Cardiac muscle cell (in vitro differentiated cells and primary cell): ENCODE measurements at regions not wholly inside any gene's neighbourhood (a gene's known extent, or its start where the extent isn't known, plus 50 kb on each side); places are given as distances from the start of the nearest gene placed in this dataset.

Experiments used
- DNase-seq, 2 donors: peaks; one replicate each; pipeline versions ENCODE4 v3.0.0 to v3.0.0-alpha.2; 2010 to 2017; ENCODE audit warnings: low read depth in 1 of 2, low spot score in 1 of 2
- H3K27ac ChIP-seq: fragments of 200-600 bp; sonication (generic); 2 replicates; pipeline ENCODE4 v1.5.1; 2016
- H3K27me3 ChIP-seq: fragments of 200-600 bp; sonication (generic); 2 replicates; pipeline ENCODE4 v1.6.0; 2016; ENCODE audit warnings: control low read depth
- H3K36me3 ChIP-seq: fragments of 200-600 bp; sonication (generic); 2 replicates; pipeline ENCODE4 v1.5.1; 2016; ENCODE audit warnings: control low read depth
- H3K4me1 ChIP-seq: fragments of 200-600 bp; sonication (generic); 2 replicates; pipeline ENCODE4 v1.8.1; 2017; ENCODE audit warnings: low read depth, mild to moderate bottlenecking, mixed run types
- H3K4me3 ChIP-seq: fragments of 200-600 bp; sonication (generic); 2 replicates; pipeline ENCODE4 v1.5.1; 2016; ENCODE audit warnings: mild to moderate bottlenecking
- H3K9me3 ChIP-seq: fragments of 200-600 bp; sonication (generic); 2 replicates; pipeline ENCODE4 v1.5.1; 2017; ENCODE audit warnings: low read depth, mild to moderate bottlenecking, control low read depth
- TF ChIP-seq, protein P1 (sequence below): IDR thresholded peaks from 2 replicates; pipeline ENCODE4 v1.5.1; 2012; ENCODE audit warnings: low read depth, mild to moderate bottlenecking, low read length

DNA sequence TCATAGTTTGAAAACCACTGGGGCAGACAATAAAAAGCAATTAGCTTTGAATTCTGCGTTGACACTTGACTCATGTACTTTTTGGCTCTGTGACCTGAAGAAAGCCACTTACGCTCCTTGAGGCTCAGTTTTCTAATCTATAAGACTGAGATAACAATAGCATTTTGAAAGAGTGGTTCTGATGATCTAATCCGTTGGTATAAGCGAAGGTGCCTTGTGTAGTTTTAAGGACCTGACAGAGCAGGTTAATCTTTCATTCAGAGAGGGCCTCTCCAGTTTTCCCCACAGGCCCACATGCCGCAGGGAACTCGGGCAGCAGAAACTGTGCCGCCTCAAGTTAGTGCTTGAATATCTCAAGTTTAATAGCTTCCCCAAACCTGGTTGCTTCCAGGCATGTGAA, 306.0 kb upstream of the GBE1 start:
- TF ChIP-seq, protein P1, sequence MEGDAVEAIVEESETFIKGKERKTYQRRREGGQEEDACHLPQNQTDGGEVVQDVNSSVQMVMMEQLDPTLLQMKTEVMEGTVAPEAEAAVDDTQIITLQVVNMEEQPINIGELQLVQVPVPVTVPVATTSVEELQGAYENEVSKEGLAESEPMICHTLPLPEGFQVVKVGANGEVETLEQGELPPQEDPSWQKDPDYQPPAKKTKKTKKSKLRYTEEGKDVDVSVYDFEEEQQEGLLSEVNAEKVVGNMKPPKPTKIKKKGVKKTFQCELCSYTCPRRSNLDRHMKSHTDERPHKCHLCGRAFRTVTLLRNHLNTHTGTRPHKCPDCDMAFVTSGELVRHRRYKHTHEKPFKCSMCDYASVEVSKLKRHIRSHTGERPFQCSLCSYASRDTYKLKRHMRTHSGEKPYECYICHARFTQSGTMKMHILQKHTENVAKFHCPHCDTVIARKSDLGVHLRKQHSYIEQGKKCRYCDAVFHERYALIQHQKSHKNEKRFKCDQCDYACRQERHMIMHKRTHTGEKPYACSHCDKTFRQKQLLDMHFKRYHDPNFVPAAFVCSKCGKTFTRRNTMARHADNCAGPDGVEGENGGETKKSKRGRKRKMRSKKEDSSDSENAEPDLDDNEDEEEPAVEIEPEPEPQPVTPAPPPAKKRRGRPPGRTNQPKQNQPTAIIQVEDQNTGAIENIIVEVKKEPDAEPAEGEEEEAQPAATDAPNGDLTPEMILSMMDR = no peak
- H3K4me1 ChIP-seq = peaks cover 6% of the 10 kb centered on the region
- peak in 1 of 2 donors; percentile 57 for DNase-seq

DNA sequence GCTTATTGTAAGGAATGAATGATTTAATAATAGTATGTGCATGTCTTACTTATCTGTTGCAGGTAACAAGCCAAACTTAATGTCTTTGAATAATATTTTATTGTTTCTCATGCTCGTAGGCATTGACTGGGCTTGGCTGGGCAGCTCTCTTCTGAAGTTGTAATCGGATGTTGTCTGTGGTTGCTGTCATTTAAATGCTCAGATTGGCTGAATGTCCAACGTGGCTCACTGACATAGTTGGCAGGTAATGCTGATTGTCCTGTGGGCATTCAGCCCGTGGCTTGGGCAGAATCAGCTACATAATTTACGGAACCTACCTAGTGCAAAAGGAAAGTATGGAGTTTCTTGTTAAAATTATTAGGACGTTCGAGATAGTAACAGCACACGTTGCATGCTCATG, 297.4 kb upstream of the GBE1 start:
- Histone ChIP-seq H3K27ac (no peak overlapping the region), H3K36me3 (no peaks in the 10 kb centered on the region), H3K4me3 (no peak overlapping the region), H3K9me3 (no peaks in the 10 kb centered on the region), H3K27me3 (no peaks in the 10 kb centered on the region), H3K4me1 (no peaks in the 10 kb centered on the region)
- TF ChIP-seq, protein P1 = no peak
- no peak for DNase-seq

More for the DNA sequence above, 306.0 kb upstream of the GBE1 start:
- no peaks in the 10 kb centered on the region for H3K27me3 ChIP-seq
- H3K27ac ChIP-seq = peak overlapping the region; percentile 31
- no peak overlapping the region for H3K4me3 ChIP-seq
- no peaks in the 10 kb centered on the region for H3K36me3 ChIP-seq
- no peaks in the 10 kb centered on the region for H3K9me3 ChIP-seq

DNA sequence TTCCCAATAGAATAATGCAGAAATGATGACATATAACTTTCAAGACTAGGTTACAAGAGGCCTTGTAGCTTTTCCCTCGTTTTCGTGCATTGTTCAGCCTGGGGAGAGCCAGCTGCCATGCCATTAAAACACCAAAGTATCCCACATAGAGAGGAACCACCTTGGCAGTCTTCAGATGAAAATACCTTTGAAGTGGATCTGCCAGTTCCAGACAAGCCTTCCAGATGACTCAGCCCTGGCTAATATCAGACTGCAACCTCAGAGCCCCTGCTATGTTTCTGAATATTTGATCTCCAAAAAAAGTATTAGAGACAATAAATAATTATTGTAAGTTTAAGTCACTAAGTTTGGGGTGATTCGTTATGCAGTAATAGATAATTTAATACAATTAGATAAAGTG, 294.3 kb upstream of the GBE1 start:
- H3K27ac ChIP-seq = no peak overlapping the region
- H3K36me3 ChIP-seq = no peaks in the 10 kb centered on the region
- no peak overlapping the region for H3K4me3 ChIP-seq
- no peaks in the 10 kb centered on the region for H3K27me3 ChIP-seq
- DNase-seq = peak in 1 of 2 donors; percentile 9
- no peaks in the 10 kb centered on the region for H3K4me1 ChIP-seq
- H3K9me3 ChIP-seq = no peaks in the 10 kb centered on the region
- TF ChIP-seq, protein P1 = no peak

DNA sequence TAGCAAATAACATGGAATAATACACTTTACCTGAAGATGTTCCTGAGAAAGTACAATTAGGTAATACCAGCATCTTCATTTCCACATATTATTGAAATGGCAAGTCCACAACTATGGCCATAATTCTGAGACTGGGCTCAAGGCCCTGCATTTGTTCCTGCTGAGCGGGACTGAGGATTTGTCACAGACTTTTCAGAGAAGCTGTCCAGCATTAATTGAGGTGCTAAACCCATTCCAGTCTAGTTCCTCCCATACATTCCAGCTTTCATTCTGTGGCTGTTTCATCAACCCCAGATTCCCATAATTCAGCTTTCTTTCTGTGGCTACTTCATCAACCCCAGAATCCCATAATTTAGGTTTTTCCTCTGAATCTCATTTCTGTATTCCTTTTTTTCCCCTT, 293.4 kb upstream of the GBE1 start:
- no peak for DNase-seq
- Histone ChIP-seq H3K4me3 (no peak overlapping the region), H3K27ac (no peak overlapping the region), H3K4me1 (no peaks in the 10 kb centered on the region), H3K27me3 (no peaks in the 10 kb centered on the region), H3K9me3 (no peaks in the 10 kb centered on the region), H3K36me3 (no peaks in the 10 kb centered on the region)
- TF ChIP-seq, protein P1 = no peak

DNA sequence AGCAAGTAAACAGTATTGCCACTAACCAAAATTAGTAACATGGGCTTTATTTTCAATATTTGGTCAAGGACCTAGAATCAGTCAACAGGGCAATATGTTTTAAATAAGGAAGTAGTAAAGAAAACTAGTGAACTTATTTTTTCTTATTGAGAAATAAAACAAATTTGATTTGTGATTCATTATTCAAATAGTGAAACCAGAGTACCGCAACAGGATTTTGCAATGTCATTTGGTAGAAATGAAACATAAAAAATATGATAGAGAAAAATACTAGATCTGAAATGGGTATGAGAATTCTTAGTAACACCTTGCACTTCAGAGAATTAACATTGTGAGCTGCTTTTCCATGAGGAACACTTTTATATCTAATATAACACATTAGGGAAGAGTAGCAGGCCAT, 291.8 kb upstream of the GBE1 start:
- TF ChIP-seq, protein P1 = no peak
- no peaks in the 10 kb centered on the region for H3K4me1 ChIP-seq
- H3K27ac ChIP-seq = no peak overlapping the region
- DNase-seq = no peak
- H3K36me3 ChIP-seq = no peaks in the 10 kb centered on the region
- H3K4me3 ChIP-seq = no peak overlapping the region
- H3K27me3 ChIP-seq = no peaks in the 10 kb centered on the region
- no peaks in the 10 kb centered on the region for H3K9me3 ChIP-seq

DNA sequence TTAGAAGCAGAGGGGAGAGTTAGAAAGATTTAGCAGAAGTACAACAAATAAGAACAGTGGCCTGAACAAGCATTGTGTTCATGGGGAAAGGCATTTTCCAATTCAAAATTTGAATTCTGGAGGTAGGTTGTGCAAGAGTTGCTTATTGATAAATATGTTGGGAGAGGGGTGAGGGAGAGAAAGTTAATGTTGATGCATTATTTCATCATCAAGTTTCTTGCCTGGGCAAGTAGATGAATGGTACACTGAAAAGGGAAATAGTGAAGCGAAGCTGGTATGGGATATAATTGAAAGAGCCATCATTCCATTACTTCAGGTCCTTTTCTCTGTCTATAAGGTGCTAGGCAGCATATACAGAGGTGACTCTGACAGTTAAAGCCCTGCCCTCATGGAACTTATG, 288.9 kb upstream of the GBE1 start:
- Histone ChIP-seq H3K27ac (no peak overlapping the region), H3K4me1 (no peaks in the 10 kb centered on the region), H3K36me3 (no peaks in the 10 kb centered on the region), H3K4me3 (no peak overlapping the region), H3K27me3 (no peaks in the 10 kb centered on the region), H3K9me3 (no peaks in the 10 kb centered on the region)
- TF ChIP-seq, protein P1 = no peak
- DNase-seq = no peak
